ENCODE measurements at regions not wholly inside any gene's neighbourhood (a gene's known extent, or its start where the extent isn't known, plus 50 kb on each side); places are given as distances from the start of the nearest gene placed in this dataset.

- TF ChIP-seq CTCF (IDR thresholded peaks at IDR 0.05) (no peak), POLR2A (IDR thresholded peaks at IDR 0.05) (no peak), POLR2AphosphoS5 (IDR thresholded peaks at IDR 0.05) (no peak)
Observed at GRCh38 chr3:5498981-5499380, 311.5 kb downstream of the EDEM1 start.
